ENCODE measurements at regions not wholly inside any gene's neighbourhood (a gene's known extent, or its start where the extent isn't known, plus 50 kb on each side); places are given as distances from the start of the nearest gene placed in this dataset.

GRCh38 chrX:37910186-37910585 is 62.8 kb upstream of the DYNLT3 start:
- Histone ChIP-seq H3K4me3 (replicated peaks in 1 of 4; ENCODE audit: control extremely low read depth in 1 of 4, insufficient read depth in 1 of 4, low read depth in 3 of 4, low read length in 4 of 4) (no peak overlapping the region), H2AFZ (ENCODE audit: low read length) (no peak overlapping the region), H4K20me1 (ENCODE audit: control insufficient read depth, extremely low read depth, insufficient read depth, low read length) (no peaks in the 10 kb centered on the region), H3K4me2 (ENCODE audit: extremely low read depth, insufficient read depth, low read length) (no peak overlapping the region), H3K27ac (ENCODE audit: insufficient read depth, low read length) (no peak overlapping the region), H3K9me3 (ENCODE audit: control insufficient read depth, insufficient read depth, low read depth, low read length) (no peaks in the 10 kb centered on the region), H3K36me3 (ENCODE audit: control insufficient read depth, insufficient read depth, low read length) (no peaks in the 10 kb centered on the region), H3K27me3 (ENCODE audit: control insufficient read depth, insufficient read depth, low read length) (no peaks in the 10 kb centered on the region), H3K9ac (ENCODE audit: insufficient read depth, low read length) (no peak overlapping the region), H3K79me2 (ENCODE audit: control insufficient read depth, insufficient read depth, low read length) (no peaks in the 10 kb centered on the region), H3K4me1 (ENCODE audit: control insufficient read depth, extremely low read depth, insufficient read depth, low read length) (no peaks in the 10 kb centered on the region)
- DNase-seq (ENCODE audit: low read depth in 2 of 2): no peak
- no peak for TF ChIP-seq CTCF (conservative IDR thresholded peaks at IDR 0.05 in 1 of 2, IDR thresholded peaks at IDR 0.05 in 1 of 2; ENCODE audit: low read depth in 1 of 2, low read length in 2 of 2)
- TF ChIP-seq EZH2 (IDR thresholded peaks at IDR 0.05; ENCODE audit: low read length, missing control alignments): no peak

GRCh38 chrX:37912304-37912703 is 64.9 kb upstream of the DYNLT3 start:
- H3K4me3 ChIP-seq (replicated peaks in 1 of 4; ENCODE audit: control extremely low read depth in 1 of 4, insufficient read depth in 1 of 4, low read depth in 3 of 4, low read length in 4 of 4): no peak overlapping the region
- no peak overlapping the region for H2AFZ ChIP-seq (ENCODE audit: low read length)
- no peaks in the 10 kb centered on the region for H3K27me3 ChIP-seq (ENCODE audit: control insufficient read depth, insufficient read depth, low read length)
- H3K9me3 ChIP-seq (ENCODE audit: control insufficient read depth, insufficient read depth, low read depth, low read length): no peaks in the 10 kb centered on the region
- no peaks in the 10 kb centered on the region for H3K4me1 ChIP-seq (ENCODE audit: control insufficient read depth, extremely low read depth, insufficient read depth, low read length)
- peak; percentile 11 to 85 for DNase-seq (ENCODE audit: low read depth in 2 of 2)
- H3K4me2 ChIP-seq (ENCODE audit: extremely low read depth, insufficient read depth, low read length): no peak overlapping the region
- no peaks in the 10 kb centered on the region for H3K79me2 ChIP-seq (ENCODE audit: control insufficient read depth, insufficient read depth, low read length)
- TF ChIP-seq CTCF (conservative IDR thresholded peaks at IDR 0.05 in 1 of 2, IDR thresholded peaks at IDR 0.05 in 1 of 2; ENCODE audit: low read depth in 1 of 2, low read length in 2 of 2) (no peak), EZH2 (IDR thresholded peaks at IDR 0.05; ENCODE audit: low read length, missing control alignments) (no peak)
- no peaks in the 10 kb centered on the region for H3K36me3 ChIP-seq (ENCODE audit: control insufficient read depth, insufficient read depth, low read length)
- H4K20me1 ChIP-seq (ENCODE audit: control insufficient read depth, extremely low read depth, insufficient read depth, low read length): no peaks in the 10 kb centered on the region
- no peak overlapping the region for H3K9ac ChIP-seq (ENCODE audit: insufficient read depth, low read length)
- no peak overlapping the region for H3K27ac ChIP-seq (ENCODE audit: insufficient read depth, low read length)

GRCh38 chrX:37912777-37913176 is 65.4 kb upstream of the DYNLT3 start:
- Histone ChIP-seq H3K4me1 (ENCODE audit: control insufficient read depth, extremely low read depth, insufficient read depth, low read length) (no peaks in the 10 kb centered on the region), H3K27ac (ENCODE audit: insufficient read depth, low read length) (no peak overlapping the region), H3K4me2 (ENCODE audit: extremely low read depth, insufficient read depth, low read length) (no peak overlapping the region), H3K27me3 (ENCODE audit: control insufficient read depth, insufficient read depth, low read length) (no peaks in the 10 kb centered on the region), H4K20me1 (ENCODE audit: control insufficient read depth, extremely low read depth, insufficient read depth, low read length) (no peaks in the 10 kb centered on the region), H3K4me3 (replicated peaks in 1 of 4; ENCODE audit: control extremely low read depth in 1 of 4, insufficient read depth in 1 of 4, low read depth in 3 of 4, low read length in 4 of 4) (no peak overlapping the region), H3K9me3 (ENCODE audit: control insufficient read depth, insufficient read depth, low read depth, low read length) (no peaks in the 10 kb centered on the region), H3K79me2 (ENCODE audit: control insufficient read depth, insufficient read depth, low read length) (no peaks in the 10 kb centered on the region), H2AFZ (ENCODE audit: low read length) (no peak overlapping the region), H3K36me3 (ENCODE audit: control insufficient read depth, insufficient read depth, low read length) (no peaks in the 10 kb centered on the region), H3K9ac (ENCODE audit: insufficient read depth, low read length) (no peak overlapping the region)
- DNase-seq (ENCODE audit: low read depth in 2 of 2): peak in 1 of 2 donors; percentile 33
- no peak for TF ChIP-seq EZH2 (IDR thresholded peaks at IDR 0.05; ENCODE audit: low read length, missing control alignments)
